HepG2 (cell line): ENCODE measurements at regions not wholly inside any gene's neighbourhood (a gene's known extent, or its start where the extent isn't known, plus 50 kb on each side); places are given as distances from the start of the nearest gene placed in this dataset.
"Not testable (repeated sequence)": the region's sequence is repeated elsewhere in the genome, so short reads cannot be mapped to it uniquely, and the experiment has no call there.

Experiments
- ATAC-seq: fragments of 200-7000 bp; cut with Tn5 transposase; 3 replicates; pipeline ENCODE4 v1.9.1; 2020; ENCODE audit warnings: mild to moderate bottlenecking, moderate library complexity
- BruUV-seq: library from RNA; stranded (reverse); fragments of 400-500 nt; replicated peaks from 2 replicates; lab custom pipeline; 2021; lab: Mats Ljungman, UMichigan
- CTCF ChIA-PET: fragments of 300-600 bp; formaldehyde crosslinking; extraction: SDS; loops from one replicate; lab custom pipeline; 2021; ENCODE audit warnings: low total read pairs, inconsistent platforms, low intra/inter-chr PET ratio; lab: Yijun Ruan, JAX
- POLR2A ChIA-PET: fragments of 350-600 bp; sonication (Branson Sonifier 250); formaldehyde crosslinking; loops from one replicate; lab custom pipeline; 2020; ENCODE audit warnings: antibody characterized with exemption, inconsistent platforms; lab: Yijun Ruan, JAX
- DNase-seq: peaks from one replicate; pipeline ENCODE4 v3.0.0-alpha.2; 2015; ENCODE audit warnings: low spot score
- FAIRE-seq: peaks from 3 replicates; lab custom pipeline; 2011; peaks lifted over from hg19 to GRCh38; lab: Jason Lieb, UNC
- H2AFZ ChIP-seq: one replicate; pipeline ENCODE4 v1.6.1; 2011; ENCODE audit warnings: low read length, inconsistent platforms
- H3K27ac ChIP-seq: fragments of 300-600 bp; 3 replicates; pipeline ENCODE4 v1.8.0; 2011; ENCODE audit warnings: mixed run types, mild to moderate bottlenecking, mixed read lengths, low read length, inconsistent platforms; ENCODE audit not compliant: insufficient read depth; ENCODE audit errors: extremely low read length
- H3K27me3 ChIP-seq, 2 experiments: fragments of 200-600 bp in 1 of 2; 2 replicates in 1 of 2; 3 replicates in 1 of 2; pipeline versions ENCODE4 v1.6.0 to v1.8.0; 2011; ENCODE audit warnings: low read length in 2 of 2, mild to moderate bottlenecking in 2 of 2, moderate library complexity in 2 of 2, inconsistent platforms in 1 of 2; ENCODE audit not compliant: insufficient read depth in 2 of 2, control insufficient read depth in 1 of 2
- H3K36me3 ChIP-seq, 2 experiments: fragments of 200-600 bp in 1 of 2; replicated peaks in 1 of 2; 2 replicates in 1 of 2; 3 replicates in 1 of 2; pipeline versions ENCODE4 v1.5.1 to v1.8.0; 2011; ENCODE audit warnings: low read length in 2 of 2, inconsistent platforms in 1 of 2; ENCODE audit not compliant: insufficient read depth in 2 of 2, control insufficient read depth in 1 of 2
- H3K4me1 ChIP-seq: 2 replicates; pipeline ENCODE4 v1.5.1; 2012; ENCODE audit warnings: low read length, inconsistent platforms; ENCODE audit not compliant: insufficient read depth
- H3K4me2 ChIP-seq: 2 replicates; pipeline ENCODE4 v1.6.0; 2011; ENCODE audit warnings: low read depth, low read length, inconsistent platforms
- H3K4me3 ChIP-seq, 3 experiments: fragments of 200-600 bp in 1 of 3; sonication (generic), shearing (Covaris generic) in 1 of 3; replicated peaks in 1 of 3; 2 replicates each; pipeline ENCODE4 v1.5.1; 2011 to 2016; ENCODE audit warnings: low read length in 3 of 3, inconsistent platforms in 2 of 3, low read depth in 2 of 3, mild to moderate bottlenecking in 2 of 3, control low read depth in 1 of 3, mixed read lengths in 1 of 3; ENCODE audit not compliant: insufficient read depth in 1 of 3
- H3K79me2 ChIP-seq: one replicate; pipeline ENCODE4 v1.6.1; 2011; ENCODE audit warnings: low read length, inconsistent platforms; ENCODE audit not compliant: insufficient read depth
- H3K9ac ChIP-seq: 2 replicates; pipeline ENCODE4 v1.6.0; 2011; ENCODE audit warnings: mild to moderate bottlenecking, low read depth, low read length, inconsistent platforms; ENCODE audit not compliant: insufficient read depth
- H3K9me3 ChIP-seq: 2 replicates; pipeline ENCODE4 v1.5.1; 2012; ENCODE audit warnings: mild to moderate bottlenecking, low read length
- H4K20me1 ChIP-seq: 2 replicates; pipeline ENCODE4 v1.6.0; 2011; ENCODE audit warnings: inconsistent platforms, mild to moderate bottlenecking, low read length, moderate library complexity; ENCODE audit not compliant: insufficient read depth
- BCL3 ChIP-seq: sonication (generic); formaldehyde crosslinking; IDR thresholded peaks from 2 replicates; pipeline ENCODE4 v1.5.1; 2020; ENCODE audit warnings: mild to moderate bottlenecking, missing genetic modification reagents, moderate library complexity
- BRCA1 ChIP-seq: sonication (generic); formaldehyde crosslinking; IDR thresholded peaks from 2 replicates; pipeline ENCODE4 v1.4.0; 2020; ENCODE audit warnings: missing genetic modification reagents
- CBX1 ChIP-seq: IDR thresholded peaks from one replicate; pipeline ENCODE4 v1.6.1; 2016; ENCODE audit warnings: antibody characterized with exemption, low read depth
- NFIB ChIP-seq: sonication (generic); formaldehyde crosslinking; IDR thresholded peaks from 2 replicates; pipeline ENCODE4 v1.9.0; 2021; ENCODE audit warnings: missing genetic modification reagents, mild to moderate bottlenecking, borderline replicate concordance
- PBX3 ChIP-seq: sonication (generic); formaldehyde crosslinking; IDR thresholded peaks from 2 replicates; pipeline ENCODE4 v1.8.1; 2023; ENCODE audit warnings: missing genetic modification reagents, inconsistent platforms, borderline replicate concordance
- SNRNP70 ChIP-seq: fragments of 200-400 bp; formaldehyde crosslinking; IDR thresholded peaks from 2 replicates; pipeline ENCODE4 v1.6.1; 2017; ENCODE audit warnings: mild to moderate bottlenecking, low read depth, low read length, moderate library complexity
- ZNF552 ChIP-seq: sonication (generic); formaldehyde crosslinking; IDR thresholded peaks from 2 replicates; pipeline ENCODE4 v1.9.0; 2022; ENCODE audit warnings: missing genetic modification reagents, mild to moderate bottlenecking, borderline replicate concordance
- ZNF609 ChIP-seq: sonication (generic); formaldehyde crosslinking; IDR thresholded peaks from 2 replicates; pipeline ENCODE4 v1.4.0; 2020; ENCODE audit warnings: mild to moderate bottlenecking, missing genetic modification reagents, borderline replicate concordance
- ZNF691 ChIP-seq: sonication (generic); formaldehyde crosslinking; IDR thresholded peaks from 2 replicates; pipeline ENCODE4 v1.4.0; 2020; ENCODE audit warnings: missing genetic modification reagents, low read depth, mild to moderate bottlenecking, borderline replicate concordance
- ZNF761 ChIP-seq: sonication (generic); formaldehyde crosslinking; conservative IDR thresholded peaks from 2 replicates; pipeline ENCODE4 v1.4.0; 2020; ENCODE audit warnings: mild to moderate bottlenecking, missing genetic modification reagents
- WGBS: methylation state at CpG from one replicate; pipeline ENCODE4 v1.1.6; 2017; ENCODE audit warnings: low lambda C conversion rate; 5-methylcytosine and 5-hydroxymethylcytosine counted together
- in situ Hi-C: cut with HindIII; loops from 2 replicates; pipeline ENCODE4 v1.10.0; 2017; ENCODE audit warnings: low pct_unique_long_range_greater_than_20kb; ENCODE audit not compliant: extremely low pct_ligation_motif_present
- intact Hi-C: fragments of 100-400 bp; cut with micrococcal nuclease; formaldehyde crosslinking; loops from one replicate; pipeline ENCODE4 v1.10.0; 2022; ENCODE audit not compliant: unreplicated experiment

GRCh38 chr10:45555332-45555731 is 117.2 kb downstream of the ZFAND4 start:
- POLR2A ChIA-PET, intact Hi-C loops, in situ Hi-C loops, H3K4me3 ChIP-seq, H2AFZ ChIP-seq, H3K27me3 ChIP-seq, H3K27ac ChIP-seq, H3K36me3 ChIP-seq, ATAC-seq, H3K79me2 ChIP-seq, CTCF ChIA-PET, H4K20me1 ChIP-seq, DNase-seq, H3K4me2 ChIP-seq, FAIRE-seq, H3K9ac ChIP-seq, H3K9me3 ChIP-seq, BruUV-seq: not testable (repeated sequence)
- 84% methylated on average over 5 of the region's 5 CpGs for WGBS
- H3K4me1 ChIP-seq, result peaks cover 32% of the 10 kb centered on the region

GRCh38 chr10:45553613-45554012 is 119.0 kb downstream of the ZFAND4 start:
- ChIA-PET CTCF (no interaction called here), POLR2A (no interaction called here)
- WGBS, result 100% methylated on average over 2 of the region's 2 CpGs
- DNase-seq (no peak), FAIRE-seq (no peak), ATAC-seq (no peak)
- H3K9me3 ChIP-seq, result no peaks in the 10 kb centered on the region
- no peak overlapping the region for H3K4me3 ChIP-seq
- H3K4me1 ChIP-seq, result peaks cover 17% of the 10 kb centered on the region
- no peak overlapping the region for H3K9ac ChIP-seq
- intact Hi-C loops (no loop called here), in situ Hi-C loops (no loop called here)
- no peak overlapping the region for H2AFZ ChIP-seq
- peaks cover 2% of the 10 kb centered on the region for H3K79me2 ChIP-seq
- peaks cover 2 to 3% of the 10 kb centered on the region in 2 experiments; a peak in 4 of 5 replicates for H3K36me3 ChIP-seq
- no peaks in the 10 kb centered on the region for H3K27me3 ChIP-seq
- no peaks in the 10 kb centered on the region for H4K20me1 ChIP-seq
- no peak overlapping the region for H3K27ac ChIP-seq
- H3K4me2 ChIP-seq, result no peak overlapping the region
- BruUV-seq, result no TSS peak
- TF ChIP-seq BCL3 (CRISPR knock-in tag) (no peak), ZNF691 (no peak), ZNF552 (no peak), ZNF609 (no peak), PBX3 (CRISPR knock-in tag) (no peak), ZNF761 (no peak), SNRNP70 (no peak), CBX1 (no peak), BRCA1 (CRISPR knock-in tag) (no peak), NFIB (no peak)
